PC-9 (cell line): ENCODE measurements at regions not wholly inside any gene's neighbourhood (a gene's known extent, or its start where the extent isn't known, plus 50 kb on each side); places are given as distances from the start of the nearest gene placed in this dataset.

Experiments
- CTCF ChIP-seq: fragments of 200-600 bp; sonication (generic); conservative IDR thresholded peaks from 2 replicates; pipeline ENCODE4 v1.6.1; 2017; ENCODE audit warnings: mixed run types, antibody characterized with exemption, mild to moderate bottlenecking, moderate library complexity
- EZH2 ChIP-seq: fragments of 200-600 bp; sonication (generic); IDR thresholded peaks from 2 replicates; pipeline ENCODE4 v1.8.0; 2017; ENCODE audit warnings: antibody characterized with exemption, low read depth

GRCh38 chrX:5307416-5307815, 921.3 kb downstream of the NLGN4X start:
- no peak for TF ChIP-seq CTCF
- no peak for TF ChIP-seq EZH2
